ENCODE measurements at regions not wholly inside any gene's neighbourhood (a gene's known extent, or its start where the extent isn't known, plus 50 kb on each side); places are given as distances from the start of the nearest gene placed in this dataset.

DNA sequence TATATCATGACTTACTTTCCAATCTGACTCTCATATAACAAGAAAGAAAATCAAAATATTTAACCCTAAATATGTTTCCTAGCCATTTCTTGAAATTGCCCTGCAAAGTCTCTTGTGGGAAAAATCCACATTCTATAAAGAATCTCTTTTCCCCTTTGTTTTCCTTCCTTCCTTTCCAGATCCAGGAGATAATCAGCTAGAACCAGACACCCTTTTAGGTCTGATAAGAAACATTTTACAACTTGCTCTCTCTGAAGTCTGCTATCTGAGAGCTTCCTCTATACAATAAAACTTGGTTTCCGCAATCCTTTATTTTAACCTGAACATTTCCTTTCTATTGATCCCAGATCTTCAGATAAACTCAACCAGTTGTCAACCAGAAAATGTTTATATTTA is 100.5 kb upstream of the RNU6-1 start:
- TF ChIP-seq EZH2phosphoT487 (conservative IDR thresholded peaks at IDR 0.05; ENCODE audit: low read length) (no peak), CTCF (IDR thresholded peaks at IDR 0.05; ENCODE audit: insufficient read depth, low read length, poor library complexity, severe bottlenecking) (no peak)
- Histone ChIP-seq H3K9me3 (ENCODE audit: insufficient read depth, low read length) (no peaks in the 10 kb centered on the region), H3K36me3 (ENCODE audit: low read length) (no peaks in the 10 kb centered on the region), H3K9me2 (replicated peaks; ENCODE audit: insufficient read depth, low read length) (no peaks in the 10 kb centered on the region), H3K79me2 (ENCODE audit: insufficient read depth, low read length) (no peaks in the 10 kb centered on the region), H2AFZ (ENCODE audit: low read depth, low read length, severe bottlenecking) (no peak overlapping the region), H3K27ac (ENCODE audit: low read depth, low read length) (no peak overlapping the region), H3K4me3 (ENCODE audit: insufficient read depth, low read length, poor library complexity, severe bottlenecking) (no peak overlapping the region), H3F3A (ENCODE audit: insufficient read depth) (no peaks in the 10 kb centered on the region), H3K27me3 (ENCODE audit: low read length) (no peaks in the 10 kb centered on the region), H3K4me2 (ENCODE audit: low read depth, low read length, poor library complexity, severe bottlenecking) (no peak overlapping the region), H4K20me1 (ENCODE audit: low read depth, low read length) (no peaks in the 10 kb centered on the region), H3K9ac (ENCODE audit: low read length) (no peak overlapping the region)

- Histone ChIP-seq H3K9me3 (ENCODE audit: insufficient read depth, low read length) (no peaks in the 10 kb centered on the region), H3K4me3 (ENCODE audit: insufficient read depth, low read length, poor library complexity, severe bottlenecking) (no peak overlapping the region), H4K20me1 (ENCODE audit: low read depth, low read length) (no peaks in the 10 kb centered on the region), H3K36me3 (ENCODE audit: low read length) (no peaks in the 10 kb centered on the region), H3K9ac (ENCODE audit: low read length) (no peak overlapping the region), H3K79me2 (ENCODE audit: insufficient read depth, low read length) (no peaks in the 10 kb centered on the region), H3K4me2 (ENCODE audit: low read depth, low read length, poor library complexity, severe bottlenecking) (no peak overlapping the region), H2AFZ (ENCODE audit: low read depth, low read length, severe bottlenecking) (no peak overlapping the region), H3K9me2 (replicated peaks; ENCODE audit: insufficient read depth, low read length) (no peaks in the 10 kb centered on the region), H3K27me3 (ENCODE audit: low read length) (no peaks in the 10 kb centered on the region), H3F3A (ENCODE audit: insufficient read depth) (no peaks in the 10 kb centered on the region), H3K27ac (ENCODE audit: low read depth, low read length) (no peak overlapping the region)
- TF ChIP-seq EZH2phosphoT487 (conservative IDR thresholded peaks at IDR 0.05; ENCODE audit: low read length): no peak
- no peak for TF ChIP-seq CTCF (IDR thresholded peaks at IDR 0.05; ENCODE audit: insufficient read depth, low read length, poor library complexity, severe bottlenecking)
Measured at GRCh38 chr15:67941648-67942310, 101.9 kb upstream of the RNU6-1 start.

DNA sequence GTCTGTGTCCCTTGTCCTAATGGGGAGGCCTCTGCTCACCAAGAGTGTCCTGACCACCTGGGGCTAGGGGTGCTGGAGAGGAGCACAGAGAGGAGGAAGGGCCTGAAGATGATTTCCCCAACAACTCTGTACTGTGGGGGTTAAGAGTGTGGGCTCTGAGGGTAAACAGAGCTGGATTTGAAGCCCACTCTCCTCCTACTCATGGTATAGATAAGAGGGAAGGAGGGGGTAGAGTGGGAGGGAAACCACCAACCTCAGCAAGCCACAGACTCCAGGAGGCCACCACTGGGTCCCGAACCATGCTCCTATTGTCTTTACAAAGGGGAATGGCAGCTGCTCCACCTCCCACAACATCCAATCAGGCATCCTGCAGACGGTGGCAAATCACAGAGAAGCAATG is 103.6 kb upstream of the RNU6-1 start:
- TF ChIP-seq CTCF (IDR thresholded peaks at IDR 0.05; ENCODE audit: insufficient read depth, low read length, poor library complexity, severe bottlenecking) (no peak), EZH2phosphoT487 (conservative IDR thresholded peaks at IDR 0.05; ENCODE audit: low read length) (no peak)
- no peaks in the 10 kb centered on the region for H3F3A ChIP-seq (ENCODE audit: insufficient read depth)

More for the DNA sequence above, 103.6 kb upstream of the RNU6-1 start:
- Histone ChIP-seq H3K27me3 (ENCODE audit: low read length) (no peaks in the 10 kb centered on the region), H3K36me3 (ENCODE audit: low read length) (no peaks in the 10 kb centered on the region), H3K4me2 (ENCODE audit: low read depth, low read length, poor library complexity, severe bottlenecking) (no peak overlapping the region), H3K27ac (ENCODE audit: low read depth, low read length) (no peak overlapping the region), H3K4me3 (ENCODE audit: insufficient read depth, low read length, poor library complexity, severe bottlenecking) (no peak overlapping the region), H4K20me1 (ENCODE audit: low read depth, low read length) (no peaks in the 10 kb centered on the region), H2AFZ (ENCODE audit: low read depth, low read length, severe bottlenecking) (no peak overlapping the region), H3K79me2 (ENCODE audit: insufficient read depth, low read length) (no peaks in the 10 kb centered on the region), H3K9ac (ENCODE audit: low read length) (no peak overlapping the region), H3K9me3 (ENCODE audit: insufficient read depth, low read length) (no peaks in the 10 kb centered on the region), H3K9me2 (replicated peaks; ENCODE audit: insufficient read depth, low read length) (no peaks in the 10 kb centered on the region)

Measured in SU-DHL-6 (cell line).